ENCODE measurements at regions not wholly inside any gene's neighbourhood (a gene's known extent, or its start where the extent isn't known, plus 50 kb on each side); places are given as distances from the start of the nearest gene placed in this dataset.
A peak's percentile ranks its signal among the peaks of the same experiment; 100 is the strongest.

DNA sequence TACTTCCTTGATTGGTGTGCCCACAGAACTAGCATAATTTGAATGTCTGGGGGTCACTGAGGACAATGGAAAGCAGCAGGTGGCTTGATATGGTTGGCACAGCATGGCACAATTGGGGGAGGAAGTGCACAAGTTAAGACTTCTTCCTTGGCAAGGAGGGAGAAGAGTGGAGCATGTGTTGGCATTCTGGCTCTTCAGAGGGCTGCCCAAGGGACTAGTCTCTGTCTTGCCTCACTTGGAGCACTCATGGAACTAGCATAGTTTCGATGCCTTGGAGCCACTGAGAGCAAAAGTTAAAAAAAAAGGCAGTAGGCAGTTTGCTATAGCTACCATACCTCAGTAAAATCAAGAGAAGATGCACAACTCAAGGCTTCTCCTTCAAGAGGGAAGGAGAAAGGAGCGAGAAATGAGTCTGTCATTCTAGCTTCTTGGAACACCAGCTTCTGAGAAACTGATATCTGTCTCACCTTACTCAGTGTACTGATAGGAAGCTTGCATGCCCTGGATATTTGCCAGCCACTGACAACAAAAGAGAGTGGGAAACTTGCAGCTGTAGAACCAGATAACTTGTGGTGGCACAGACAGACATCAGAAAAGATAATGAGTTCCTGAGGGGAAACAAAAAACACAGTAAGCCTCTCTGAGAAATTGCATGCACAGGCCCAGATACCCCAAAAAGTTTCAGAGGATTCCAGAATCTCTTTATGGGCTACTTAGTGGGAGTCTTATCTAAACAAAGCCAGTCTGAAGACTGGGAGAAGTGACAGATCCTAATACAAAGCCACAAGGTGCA, 207.5 kb upstream of the SAMSN1 start (continued):
- TF ChIP-seq POLR2B (IDR thresholded peaks at IDR 0.05; ENCODE audit: low read depth, partially characterized antibody) = no peak
- no peak; the same call in 1 of the 2 replicates for TF ChIP-seq ZNF174 (CRISPR knock-in tag; IDR thresholded peaks at IDR 0.05)
- TF ChIP-seq KLF16 (IDR thresholded peaks at IDR 0.05) = peak; percentile 98
- TF ChIP-seq THAP12 (CRISPR knock-in tag; IDR thresholded peaks at IDR 0.05) = no peak
- peak; percentile 47 for TF ChIP-seq RBFOX2 (IDR thresholded peaks at IDR 0.05; ENCODE audit: low read depth, low read length)
- TF ChIP-seq NFXL1 (CRISPR knock-in tag; IDR thresholded peaks at IDR 0.05) = no peak
- no peak for TF ChIP-seq ZNF668 (CRISPR knock-in tag; IDR thresholded peaks at IDR 0.05)
- no peak for TF ChIP-seq NR2C2 (CRISPR knock-in tag; IDR thresholded peaks at IDR 0.05)
- TF ChIP-seq NR2C2 (tag; IDR thresholded peaks at IDR 0.05) = no peak
- no peak for TF ChIP-seq ZBTB8A (IDR thresholded peaks at IDR 0.05; ENCODE audit: partially characterized antibody)
- TF ChIP-seq TEAD4 (IDR thresholded peaks at IDR 0.05; ENCODE audit: low read length) = peak; percentile 99
- TF ChIP-seq TEAD4 (CRISPR knock-in tag; IDR thresholded peaks at IDR 0.05; ENCODE audit: borderline replicate concordance) = no peak
- no peak for TF ChIP-seq RBM17 (IDR thresholded peaks at IDR 0.05; ENCODE audit: borderline replicate concordance, low read depth, low read length)
- no peak for TF ChIP-seq CHD1 (IDR thresholded peaks at IDR 0.05; ENCODE audit: low read length)
- TF ChIP-seq, protein P1, sequence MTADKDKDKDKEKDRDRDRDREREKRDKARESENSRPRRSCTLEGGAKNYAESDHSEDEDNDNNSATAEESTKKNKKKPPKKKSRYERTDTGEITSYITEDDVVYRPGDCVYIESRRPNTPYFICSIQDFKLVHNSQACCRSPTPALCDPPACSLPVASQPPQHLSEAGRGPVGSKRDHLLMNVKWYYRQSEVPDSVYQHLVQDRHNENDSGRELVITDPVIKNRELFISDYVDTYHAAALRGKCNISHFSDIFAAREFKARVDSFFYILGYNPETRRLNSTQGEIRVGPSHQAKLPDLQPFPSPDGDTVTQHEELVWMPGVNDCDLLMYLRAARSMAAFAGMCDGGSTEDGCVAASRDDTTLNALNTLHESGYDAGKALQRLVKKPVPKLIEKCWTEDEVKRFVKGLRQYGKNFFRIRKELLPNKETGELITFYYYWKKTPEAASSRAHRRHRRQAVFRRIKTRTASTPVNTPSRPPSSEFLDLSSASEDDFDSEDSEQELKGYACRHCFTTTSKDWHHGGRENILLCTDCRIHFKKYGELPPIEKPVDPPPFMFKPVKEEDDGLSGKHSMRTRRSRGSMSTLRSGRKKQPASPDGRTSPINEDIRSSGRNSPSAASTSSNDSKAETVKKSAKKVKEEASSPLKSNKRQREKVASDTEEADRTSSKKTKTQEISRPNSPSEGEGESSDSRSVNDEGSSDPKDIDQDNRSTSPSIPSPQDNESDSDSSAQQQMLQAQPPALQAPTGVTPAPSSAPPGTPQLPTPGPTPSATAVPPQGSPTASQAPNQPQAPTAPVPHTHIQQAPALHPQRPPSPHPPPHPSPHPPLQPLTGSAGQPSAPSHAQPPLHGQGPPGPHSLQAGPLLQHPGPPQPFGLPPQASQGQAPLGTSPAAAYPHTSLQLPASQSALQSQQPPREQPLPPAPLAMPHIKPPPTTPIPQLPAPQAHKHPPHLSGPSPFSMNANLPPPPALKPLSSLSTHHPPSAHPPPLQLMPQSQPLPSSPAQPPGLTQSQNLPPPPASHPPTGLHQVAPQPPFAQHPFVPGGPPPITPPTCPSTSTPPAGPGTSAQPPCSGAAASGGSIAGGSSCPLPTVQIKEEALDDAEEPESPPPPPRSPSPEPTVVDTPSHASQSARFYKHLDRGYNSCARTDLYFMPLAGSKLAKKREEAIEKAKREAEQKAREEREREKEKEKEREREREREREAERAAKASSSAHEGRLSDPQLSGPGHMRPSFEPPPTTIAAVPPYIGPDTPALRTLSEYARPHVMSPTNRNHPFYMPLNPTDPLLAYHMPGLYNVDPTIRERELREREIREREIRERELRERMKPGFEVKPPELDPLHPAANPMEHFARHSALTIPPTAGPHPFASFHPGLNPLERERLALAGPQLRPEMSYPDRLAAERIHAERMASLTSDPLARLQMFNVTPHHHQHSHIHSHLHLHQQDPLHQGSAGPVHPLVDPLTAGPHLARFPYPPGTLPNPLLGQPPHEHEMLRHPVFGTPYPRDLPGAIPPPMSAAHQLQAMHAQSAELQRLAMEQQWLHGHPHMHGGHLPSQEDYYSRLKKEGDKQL (CRISPR knock-in tag; IDR thresholded peaks at IDR 0.05; ENCODE audit: borderline replicate concordance) = no peak
- peak; percentile 100 for TF ChIP-seq CBFA2T3 (IDR thresholded peaks at IDR 0.05)
- TF ChIP-seq ZFP1 (CRISPR knock-in tag; IDR thresholded peaks at IDR 0.05) = 0 out of 2 replicates have a peak, but pooled peaks have one; percentile 4
- peak; percentile 77 for TF ChIP-seq DMBX1 (CRISPR knock-in tag; IDR thresholded peaks at IDR 0.05; ENCODE audit: borderline replicate concordance)
- TF ChIP-seq ZNF431 (CRISPR knock-in tag; IDR thresholded peaks at IDR 0.05) = no peak
- TF ChIP-seq SMAD1 (IDR thresholded peaks at IDR 0.05; ENCODE audit: low read depth, low read length, partially characterized antibody) = peak; percentile 73

All from K562 (cell line).